ENCODE measurements at regions not wholly inside any gene's neighbourhood (a gene's known extent, or its start where the extent isn't known, plus 50 kb on each side); places are given as distances from the start of the nearest gene placed in this dataset.

DNA sequence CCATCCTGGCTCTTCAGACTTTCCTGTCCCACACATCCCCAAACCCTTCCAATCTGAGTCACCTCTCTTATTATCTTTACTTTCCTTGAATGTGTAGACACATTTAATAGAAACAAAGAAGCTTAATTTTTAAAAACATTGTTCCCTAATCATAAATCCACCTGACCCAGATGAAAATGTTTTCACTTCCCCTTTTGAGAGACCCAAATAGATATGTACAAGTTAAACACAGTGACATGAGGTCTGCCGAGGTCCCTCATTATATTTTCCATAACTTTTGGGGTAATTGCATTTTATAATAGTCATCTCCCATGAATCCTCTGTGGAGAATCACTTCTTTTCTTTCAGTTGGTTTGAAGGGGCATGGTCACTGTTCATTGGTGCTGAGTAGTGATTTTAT lies 191.1 kb downstream of the GRIN2B start:
- Histone ChIP-seq H3K9me3 (ENCODE audit: control insufficient read depth in 1 of 2, insufficient read depth in 1 of 2, low read depth in 1 of 2, low read length in 2 of 2) (no peaks in the 10 kb centered on the region), H3K9ac (ENCODE audit: low read length) (no peak overlapping the region), H3K4me3 (replicated peaks in 1 of 2; ENCODE audit: low read depth in 1 of 2, low read length in 2 of 2) (no peak overlapping the region), H3K4me1 (ENCODE audit: control insufficient read depth in 1 of 2, insufficient read depth in 2 of 2, low read length in 2 of 2) (no peaks in the 10 kb centered on the region), H3K27ac (ENCODE audit: low read depth, low read length) (no peak overlapping the region), H3K27me3 (ENCODE audit: insufficient read depth, low read length) (no peaks in the 10 kb centered on the region), H3K36me3 (ENCODE audit: control insufficient read depth in 1 of 2, insufficient read depth in 2 of 2, low read length in 2 of 2) (no peaks in the 10 kb centered on the region), H4K20me1 (ENCODE audit: insufficient read depth) (no peaks in the 10 kb centered on the region), H3K4me2 (ENCODE audit: low read length) (no peak overlapping the region), H2AFZ (ENCODE audit: low read depth, low read length, poor library complexity, severe bottlenecking) (no peak overlapping the region), H3K79me2 (ENCODE audit: insufficient read depth, low read length) (no peaks in the 10 kb centered on the region), H3K9me2 (ENCODE audit: insufficient read depth) (no peaks in the 10 kb centered on the region)
- ChIA-PET CTCF (no interaction called here), POLR2A (no interaction called here), RAD21 (ENCODE audit: low non-redundant PET in 1 of 2, low total read pairs in 2 of 2, uncharacterized antibody in 2 of 2, unreplicated experiment in 2 of 2) (no interaction called here)
- TF ChIP-seq ZFX (IDR thresholded peaks at IDR 0.05) = no peak
- TF ChIP-seq EGR1 (IDR thresholded peaks at IDR 0.05; ENCODE audit: low read depth) = no peak
- TF ChIP-seq POLR2AphosphoS5 (IDR thresholded peaks at IDR 0.05; ENCODE audit: low read depth, low read length) = no peak
- TF ChIP-seq EZH2phosphoT487 (IDR thresholded peaks at IDR 0.05; ENCODE audit: borderline replicate concordance) = no peak
- no peak for TF ChIP-seq SIN3A (IDR thresholded peaks at IDR 0.05; ENCODE audit: low read depth)
- no peak for TF ChIP-seq YY1 (IDR thresholded peaks at IDR 0.05; ENCODE audit: extremely low read depth, insufficient replicate concordance, low read depth, low read length)
- no peak for TF ChIP-seq CEBPB (IDR thresholded peaks at IDR 0.05; ENCODE audit: low read depth)
- TF ChIP-seq, protein P1, sequence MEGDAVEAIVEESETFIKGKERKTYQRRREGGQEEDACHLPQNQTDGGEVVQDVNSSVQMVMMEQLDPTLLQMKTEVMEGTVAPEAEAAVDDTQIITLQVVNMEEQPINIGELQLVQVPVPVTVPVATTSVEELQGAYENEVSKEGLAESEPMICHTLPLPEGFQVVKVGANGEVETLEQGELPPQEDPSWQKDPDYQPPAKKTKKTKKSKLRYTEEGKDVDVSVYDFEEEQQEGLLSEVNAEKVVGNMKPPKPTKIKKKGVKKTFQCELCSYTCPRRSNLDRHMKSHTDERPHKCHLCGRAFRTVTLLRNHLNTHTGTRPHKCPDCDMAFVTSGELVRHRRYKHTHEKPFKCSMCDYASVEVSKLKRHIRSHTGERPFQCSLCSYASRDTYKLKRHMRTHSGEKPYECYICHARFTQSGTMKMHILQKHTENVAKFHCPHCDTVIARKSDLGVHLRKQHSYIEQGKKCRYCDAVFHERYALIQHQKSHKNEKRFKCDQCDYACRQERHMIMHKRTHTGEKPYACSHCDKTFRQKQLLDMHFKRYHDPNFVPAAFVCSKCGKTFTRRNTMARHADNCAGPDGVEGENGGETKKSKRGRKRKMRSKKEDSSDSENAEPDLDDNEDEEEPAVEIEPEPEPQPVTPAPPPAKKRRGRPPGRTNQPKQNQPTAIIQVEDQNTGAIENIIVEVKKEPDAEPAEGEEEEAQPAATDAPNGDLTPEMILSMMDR (IDR thresholded peaks at IDR 0.05 in 2 of 3, conservative IDR thresholded peaks at IDR 0.05 in 1 of 3; ENCODE audit: borderline replicate concordance in 1 of 3, insufficient read depth in 1 of 3, low read depth in 2 of 3, low read length in 2 of 3) = no peak
- TF ChIP-seq JUND (IDR thresholded peaks at IDR 0.05) = no peak
- intact Hi-C loops (cut with micrococcal nuclease) = no loop called here
- no peak for ATAC-seq
- no TSS peak for BruUV-seq (replicated peaks)
- no peak for DNase-seq (ENCODE audit: low read depth, low spot score)

DNA sequence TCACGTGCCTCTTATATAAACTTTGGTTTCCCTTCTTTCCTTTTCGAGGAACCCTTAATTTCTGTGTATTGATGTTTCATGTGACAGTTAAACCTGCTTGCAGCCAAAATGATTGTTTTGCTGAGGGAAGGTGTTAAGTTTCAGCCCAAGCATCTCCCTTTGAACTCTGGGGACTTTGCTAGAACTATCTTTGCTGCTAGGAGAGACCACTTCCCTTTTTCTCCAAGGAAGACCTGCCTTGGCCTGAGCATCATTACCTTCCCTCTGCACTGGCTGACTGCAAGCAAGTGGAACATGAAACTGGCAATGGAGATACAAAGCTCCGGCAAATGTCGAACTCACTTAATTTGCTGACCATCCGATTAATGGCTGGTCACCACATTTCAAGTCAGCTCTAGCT lies 192.8 kb downstream of the GRIN2B start:
- TF ChIP-seq, protein P2, sequence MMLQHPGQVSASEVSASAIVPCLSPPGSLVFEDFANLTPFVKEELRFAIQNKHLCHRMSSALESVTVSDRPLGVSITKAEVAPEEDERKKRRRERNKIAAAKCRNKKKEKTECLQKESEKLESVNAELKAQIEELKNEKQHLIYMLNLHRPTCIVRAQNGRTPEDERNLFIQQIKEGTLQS (IDR thresholded peaks at IDR 0.05) = no peak
- TF ChIP-seq POLR2AphosphoS5 (IDR thresholded peaks at IDR 0.05; ENCODE audit: low read depth, low read length) (no peak), EGR1 (IDR thresholded peaks at IDR 0.05; ENCODE audit: low read depth) (no peak), CBX3 (IDR thresholded peaks at IDR 0.05; ENCODE audit: low read depth) (no peak), SP1 (IDR thresholded peaks at IDR 0.05; ENCODE audit: low read depth) (no peak)
- TF ChIP-seq, protein P1 (IDR thresholded peaks at IDR 0.05 in 2 of 3, conservative IDR thresholded peaks at IDR 0.05 in 1 of 3; ENCODE audit: borderline replicate concordance in 1 of 3, insufficient read depth in 1 of 3, low read depth in 2 of 3, low read length in 2 of 3) = no peak
- Histone ChIP-seq H2AFZ (ENCODE audit: low read depth, low read length, poor library complexity, severe bottlenecking) (no peak overlapping the region), H3K9me3 (ENCODE audit: control insufficient read depth in 1 of 2, insufficient read depth in 1 of 2, low read depth in 1 of 2, low read length in 2 of 2) (no peaks in the 10 kb centered on the region), H3K27me3 (ENCODE audit: insufficient read depth, low read length) (no peaks in the 10 kb centered on the region), H3K9ac (ENCODE audit: low read length) (no peak overlapping the region), H4K20me1 (ENCODE audit: insufficient read depth) (no peaks in the 10 kb centered on the region), H3K27ac (ENCODE audit: low read depth, low read length) (no peak overlapping the region), H3K79me2 (ENCODE audit: insufficient read depth, low read length) (no peaks in the 10 kb centered on the region), H3K4me3 (replicated peaks in 1 of 2; ENCODE audit: low read depth in 1 of 2, low read length in 2 of 2) (no peak overlapping the region), H3K4me1 (ENCODE audit: control insufficient read depth in 1 of 2, insufficient read depth in 2 of 2, low read length in 2 of 2) (no peaks in the 10 kb centered on the region), H3K36me3 (ENCODE audit: control insufficient read depth in 1 of 2, insufficient read depth in 2 of 2, low read length in 2 of 2) (no peaks in the 10 kb centered on the region), H3K9me2 (ENCODE audit: insufficient read depth) (no peaks in the 10 kb centered on the region), H3K4me2 (ENCODE audit: low read length) (no peak overlapping the region)
- no peak for ATAC-seq
- ChIA-PET RAD21 (ENCODE audit: low non-redundant PET in 1 of 2, low total read pairs in 2 of 2, uncharacterized antibody in 2 of 2, unreplicated experiment in 2 of 2) (no interaction called here), CTCF (no interaction called here), POLR2A (no interaction called here)
- DNase-seq (ENCODE audit: low read depth, low spot score) = no peak
- intact Hi-C loops (cut with micrococcal nuclease) = no loop called here
- BruUV-seq (replicated peaks) = no TSS peak

Measured in HCT116 (cell line).